HG02943 (cell line): ENCODE measurements at regions not wholly inside any gene's neighbourhood (a gene's known extent, or its start where the extent isn't known, plus 50 kb on each side); places are given as distances from the start of the nearest gene placed in this dataset.

ENCODE experiments used
- ATAC-seq: cut with Tn5 transposase; IDR thresholded peaks from one replicate; pipeline ENCODE4 v1.9.1; 2021; ENCODE audit warnings: mild to moderate bottlenecking, low read depth, moderate library complexity; ENCODE audit not compliant: unreplicated experiment

DNA sequence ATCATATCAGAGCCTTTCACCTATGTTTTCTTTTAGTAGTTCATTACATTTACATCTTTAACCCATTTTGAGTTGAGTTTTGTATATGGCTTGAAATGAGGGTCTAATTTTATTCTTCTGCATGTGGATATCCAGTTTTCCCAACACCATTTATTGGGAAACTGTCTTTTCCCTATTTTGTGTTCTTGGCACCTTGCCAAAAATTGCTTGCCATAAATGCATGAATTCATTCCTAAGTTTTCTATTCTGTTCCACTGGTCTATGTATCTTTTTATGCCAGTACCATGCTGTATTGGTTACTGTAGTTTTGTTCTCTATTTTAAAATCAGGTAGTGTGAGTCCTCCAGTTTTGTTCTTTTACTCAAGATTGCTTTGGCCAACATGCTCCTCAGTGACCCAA lies 144.0 kb upstream of the OBI1 start:
- ATAC-seq: no peak

DNA sequence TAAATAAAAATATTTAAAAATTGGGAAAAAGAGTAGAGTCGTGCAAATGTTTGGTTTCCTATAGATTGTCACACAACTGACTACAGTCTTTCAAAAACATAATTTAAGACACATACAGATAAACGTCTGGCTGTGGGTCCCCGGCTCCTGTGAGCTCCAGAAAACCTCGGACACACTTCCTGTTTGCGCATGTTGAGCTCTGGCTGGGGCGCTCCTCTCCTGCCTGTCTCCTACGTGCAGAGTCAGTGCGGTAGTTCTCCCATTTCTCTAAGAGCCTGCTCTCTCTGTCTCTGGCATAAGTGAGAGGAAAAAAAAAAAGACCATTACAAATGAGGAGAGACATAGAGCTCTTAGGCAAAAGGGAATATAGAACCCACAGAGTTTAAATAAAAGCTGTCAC lies 128.2 kb upstream of the OBI1 start:
- no peak for ATAC-seq

DNA sequence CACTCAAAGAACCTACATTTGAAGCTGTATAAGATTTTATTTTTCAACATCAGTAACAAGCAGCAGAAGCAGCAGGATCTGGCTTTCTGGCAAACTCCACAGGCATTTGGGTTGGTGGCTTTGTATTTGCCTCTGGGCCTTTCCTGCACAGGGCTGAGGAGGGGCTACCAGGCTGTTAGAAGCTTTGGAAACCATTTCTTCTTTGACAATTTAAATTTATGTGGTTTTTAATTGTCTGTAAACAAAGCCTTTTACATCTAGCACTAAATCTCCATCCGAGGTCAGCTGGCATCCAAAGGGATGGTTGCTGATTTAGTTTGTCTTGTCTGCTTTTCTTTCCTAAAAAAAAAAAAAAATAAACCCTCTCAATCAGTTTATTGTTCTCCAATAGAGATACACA lies 127.5 kb upstream of the OBI1 start:
- no peak for ATAC-seq

DNA sequence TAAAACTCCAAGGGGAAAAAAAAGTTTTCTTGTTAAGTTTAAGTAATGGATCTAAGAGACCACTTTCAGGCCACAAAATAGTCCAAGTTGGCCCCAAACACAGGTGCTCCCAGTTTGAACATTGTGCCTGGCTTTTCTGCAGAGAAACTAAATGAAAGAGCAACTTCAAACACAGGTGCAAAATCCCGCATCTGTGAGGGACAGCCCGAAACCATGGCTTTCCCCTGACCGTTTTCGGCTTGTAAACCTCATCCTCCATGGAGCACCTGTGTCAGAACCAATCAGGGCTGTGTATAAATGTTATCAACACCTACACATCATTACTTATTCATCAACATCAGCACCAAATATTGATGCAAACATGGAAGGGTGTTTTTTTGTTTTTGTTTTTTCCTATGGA lies 126.8 kb upstream of the OBI1 start:
- ATAC-seq: no peak

DNA sequence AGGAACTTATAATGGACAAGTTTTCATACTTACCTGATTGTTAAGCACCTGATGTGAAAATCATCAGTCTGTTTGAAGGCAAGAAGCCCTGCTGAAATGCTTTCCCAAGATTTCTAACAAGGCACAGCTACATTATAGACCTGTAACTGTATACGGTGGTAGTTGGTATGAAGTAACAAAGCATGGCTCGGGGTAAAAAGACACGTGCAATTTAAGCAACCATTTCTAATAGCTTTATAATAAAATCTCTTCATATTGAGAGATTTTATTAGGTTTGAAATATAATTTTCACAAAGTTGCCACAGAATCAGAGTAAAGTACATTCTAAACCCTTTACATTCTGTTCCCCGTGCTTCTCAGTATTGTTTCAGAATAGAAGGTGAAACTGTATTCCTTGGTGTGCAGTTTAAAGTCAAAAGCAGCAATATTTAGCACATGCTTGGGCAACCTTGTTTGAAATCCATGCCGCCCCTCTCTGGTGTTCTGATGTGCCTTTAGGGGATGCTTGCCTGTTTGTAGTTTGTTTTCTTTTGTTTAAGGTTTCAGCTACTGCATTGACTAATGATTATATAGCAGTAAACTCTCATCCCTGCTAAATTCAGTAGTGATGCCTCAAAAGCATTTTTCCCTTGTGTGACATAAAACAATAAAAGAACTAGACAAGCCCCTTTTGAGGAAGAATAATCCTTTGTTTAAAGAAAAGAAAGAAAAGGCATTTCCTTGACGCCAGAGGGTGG lies 125.2 kb upstream of the OBI1 start:
- no peak for ATAC-seq

DNA sequence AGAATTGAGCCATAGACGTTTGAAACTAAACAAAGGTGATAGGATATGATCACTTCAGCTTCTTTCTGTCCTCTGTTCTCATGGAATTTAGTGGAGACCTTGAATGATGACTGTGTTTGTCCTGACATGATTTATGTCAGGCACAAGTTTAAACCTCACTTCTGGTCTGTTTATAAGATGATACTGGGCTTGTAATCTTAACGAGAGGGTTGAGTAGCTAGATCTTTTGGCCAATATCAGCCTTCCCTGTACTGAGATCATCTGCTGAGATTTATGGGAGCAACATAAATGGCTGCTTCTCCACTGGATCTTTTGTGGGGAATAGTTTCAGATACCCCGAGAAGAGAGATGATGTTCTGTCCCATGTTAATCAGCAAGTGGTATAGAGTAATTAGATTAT lies 121.8 kb upstream of the OBI1 start:
- no peak for ATAC-seq

DNA sequence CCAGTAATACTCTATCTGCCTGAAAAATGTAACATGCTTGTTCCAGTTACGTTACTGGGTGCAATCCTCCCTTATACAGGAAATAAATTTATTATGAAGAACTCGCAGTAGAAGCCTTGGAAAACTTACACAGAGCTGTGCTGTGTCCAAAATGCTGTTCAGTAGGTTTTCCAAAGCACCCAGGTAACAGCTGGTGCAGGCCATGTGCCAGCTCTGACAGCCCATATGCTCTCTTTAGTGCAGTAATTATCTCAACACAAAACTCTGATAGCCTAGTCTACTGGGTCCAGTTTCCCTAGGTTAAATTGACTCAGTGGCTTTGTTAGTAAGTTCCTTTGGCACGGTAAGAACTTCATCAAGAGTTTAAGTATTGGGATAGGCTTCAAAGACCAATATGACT lies 120.7 kb upstream of the OBI1 start:
- no peak for ATAC-seq

DNA sequence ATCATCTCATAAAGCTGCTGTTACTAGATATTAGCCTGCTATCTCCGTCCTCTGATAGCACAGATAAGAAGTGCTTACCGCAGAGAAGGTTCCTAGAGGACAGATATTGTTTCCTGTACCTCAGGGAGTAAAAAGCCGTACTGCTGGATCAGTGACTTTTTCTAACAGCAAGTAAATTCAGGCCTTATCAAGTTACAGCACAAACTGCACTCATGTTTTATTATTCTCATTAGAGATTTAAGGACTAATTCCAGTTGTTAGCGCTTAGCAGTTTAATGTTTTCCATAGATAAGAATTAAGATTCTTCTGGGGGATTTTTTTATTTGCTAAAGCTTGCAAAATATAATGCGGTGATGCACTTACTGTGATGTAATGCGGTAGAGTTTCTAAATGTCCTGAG lies 119.0 kb upstream of the OBI1 start:
- no peak for ATAC-seq

DNA sequence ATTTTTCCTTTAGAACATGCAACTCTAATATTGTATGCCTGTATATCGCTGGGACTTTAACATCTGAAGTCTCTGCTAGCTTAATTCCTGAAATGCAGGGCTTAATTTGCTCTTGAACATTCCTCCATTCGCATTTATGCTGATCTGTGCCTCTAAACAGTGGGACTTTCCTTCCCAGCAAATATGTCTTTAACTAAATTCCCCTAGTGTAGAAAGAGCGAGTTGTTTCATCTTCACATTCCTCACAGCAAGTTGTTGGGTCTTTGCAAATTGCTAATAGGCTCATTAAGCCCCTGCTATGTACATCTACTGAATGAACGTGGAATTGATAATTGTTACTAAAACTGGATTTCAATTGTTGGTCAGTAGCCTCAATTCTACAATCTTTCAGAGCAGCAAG lies 118.4 kb upstream of the OBI1 start:
- ATAC-seq: no peak

DNA sequence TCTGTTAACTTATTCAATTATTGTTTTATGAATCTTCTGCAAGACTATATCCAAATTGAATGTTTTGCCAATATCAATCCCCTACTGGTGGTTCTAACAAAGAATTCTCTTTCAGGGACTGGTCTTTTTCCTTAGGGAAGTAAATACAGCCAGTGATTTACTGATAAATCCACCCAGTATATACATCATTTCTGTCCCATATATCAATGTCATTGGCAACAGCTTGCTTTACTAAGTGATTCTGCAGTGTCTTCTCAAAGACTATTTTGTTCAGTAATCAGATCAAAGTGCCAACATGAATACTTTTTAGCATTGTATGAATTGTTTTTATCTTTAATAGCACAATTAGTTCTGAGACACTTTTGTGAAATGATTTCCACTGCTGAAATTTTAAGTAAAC lies 114.0 kb upstream of the OBI1 start:
- ATAC-seq: no peak

DNA sequence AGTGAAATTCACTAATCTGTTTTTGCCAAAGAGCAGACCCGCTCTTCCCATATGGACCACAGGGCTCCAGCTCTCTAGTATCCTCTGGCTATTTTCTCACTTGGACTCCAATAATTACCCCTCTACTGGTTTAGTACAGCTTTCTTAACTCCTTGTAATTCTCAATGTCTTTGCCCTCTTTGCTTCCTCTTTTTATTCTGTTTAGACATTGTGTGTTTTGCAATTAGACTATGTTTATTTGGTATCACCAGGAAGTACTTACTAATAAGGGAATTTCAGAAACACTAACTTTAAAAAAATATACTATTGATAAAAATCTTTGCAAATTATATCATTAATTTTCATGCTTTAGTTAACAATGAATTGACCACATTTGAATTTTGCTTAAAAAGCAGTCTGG lies 111.6 kb upstream of the OBI1 start:
- ATAC-seq: no peak

DNA sequence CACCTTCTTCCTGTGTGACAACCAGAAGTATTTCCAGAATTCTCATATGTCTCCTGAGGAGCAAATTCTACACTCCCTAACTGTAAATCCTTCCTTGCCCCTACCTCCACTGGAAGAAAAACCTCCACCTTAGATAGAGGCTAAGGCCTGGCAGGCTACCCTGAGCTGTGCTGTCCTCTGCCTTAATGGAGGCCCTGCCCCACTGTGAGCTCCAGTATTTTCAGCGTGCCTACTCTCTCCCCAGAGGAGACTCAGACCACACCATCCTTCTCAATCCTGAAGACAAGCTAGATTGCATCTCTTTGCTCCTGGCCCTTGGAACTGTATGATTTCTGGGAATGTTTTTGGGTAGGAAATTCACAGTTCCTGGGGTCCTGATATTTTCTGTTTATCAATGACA lies 110.0 kb upstream of the OBI1 start:
- ATAC-seq: no peak

DNA sequence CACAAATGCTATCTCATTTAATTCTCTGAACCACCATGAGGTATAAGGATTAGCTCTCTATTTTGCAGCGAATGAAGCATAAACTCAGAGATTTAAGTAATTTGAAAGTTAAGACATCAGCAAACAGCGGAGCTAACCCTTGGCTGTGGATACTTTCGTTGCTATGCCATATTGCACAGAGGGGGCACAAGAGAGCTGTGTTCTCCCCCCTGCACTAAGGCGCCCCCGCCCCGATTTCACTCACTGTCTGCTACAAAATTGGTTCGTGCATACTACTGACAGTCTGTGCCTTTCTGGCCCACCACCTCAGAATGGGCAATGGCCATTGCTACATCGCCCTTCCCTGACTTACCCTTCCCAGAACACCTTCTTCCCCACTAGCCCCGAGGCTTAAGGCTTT lies 105.7 kb upstream of the OBI1 start:
- no peak for ATAC-seq

DNA sequence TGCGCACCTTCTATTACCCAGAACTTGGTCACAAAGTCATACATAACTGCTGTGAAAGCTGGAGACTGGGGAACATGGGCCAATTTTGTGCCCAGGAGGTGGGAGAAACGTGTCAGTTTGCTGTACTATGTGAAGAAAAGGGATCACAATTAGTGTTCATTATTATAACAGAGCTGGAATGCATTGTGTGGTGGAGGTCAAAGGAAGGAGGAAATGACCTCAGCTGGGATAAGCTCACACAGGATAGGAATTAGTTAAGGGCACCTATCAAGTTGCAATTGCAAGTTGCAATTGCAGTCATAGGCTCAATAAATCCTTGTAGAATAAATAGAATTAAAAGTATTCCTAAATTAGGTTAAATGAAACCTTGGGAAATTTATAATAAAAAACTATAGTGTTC lies 103.9 kb upstream of the OBI1 start:
- no peak for ATAC-seq

DNA sequence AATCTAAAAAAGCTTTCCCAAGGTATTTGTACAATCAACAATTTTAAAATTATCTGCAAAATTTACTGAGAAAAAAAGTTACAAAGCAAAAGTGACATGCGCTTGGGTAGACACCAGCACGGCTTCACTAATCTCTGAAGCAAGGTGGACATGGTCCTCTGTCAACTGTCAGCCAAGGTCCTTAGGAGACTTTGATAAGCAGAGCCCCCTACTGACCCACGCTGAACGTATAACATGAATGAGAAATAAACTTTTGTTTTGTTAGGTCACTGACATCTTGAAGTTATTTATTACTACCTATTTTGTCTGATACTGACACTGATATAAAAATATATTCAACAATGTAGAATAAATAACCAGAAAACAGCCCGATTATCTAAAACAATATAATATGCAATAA lies 100.7 kb upstream of the OBI1 start:
- ATAC-seq: no peak

DNA sequence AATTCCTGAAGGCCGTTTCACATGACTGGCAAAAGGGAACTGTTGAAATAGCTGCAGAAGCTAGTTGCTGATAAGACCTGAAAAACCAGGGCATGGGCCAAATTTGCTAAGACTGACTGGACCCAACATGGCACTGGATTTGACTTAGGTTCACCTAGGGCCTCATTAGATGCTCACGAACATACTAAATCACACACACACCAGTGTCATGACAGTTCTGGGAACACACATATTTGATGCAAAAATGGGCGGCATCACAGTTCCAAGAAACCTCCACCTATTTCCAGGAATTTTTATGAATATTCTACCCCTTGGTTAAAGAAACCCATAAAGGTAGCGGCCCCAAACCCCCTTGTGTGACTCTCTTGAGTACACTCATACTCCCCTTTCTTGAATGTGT lies 99.6 kb upstream of the OBI1 start:
- ATAC-seq: no peak

DNA sequence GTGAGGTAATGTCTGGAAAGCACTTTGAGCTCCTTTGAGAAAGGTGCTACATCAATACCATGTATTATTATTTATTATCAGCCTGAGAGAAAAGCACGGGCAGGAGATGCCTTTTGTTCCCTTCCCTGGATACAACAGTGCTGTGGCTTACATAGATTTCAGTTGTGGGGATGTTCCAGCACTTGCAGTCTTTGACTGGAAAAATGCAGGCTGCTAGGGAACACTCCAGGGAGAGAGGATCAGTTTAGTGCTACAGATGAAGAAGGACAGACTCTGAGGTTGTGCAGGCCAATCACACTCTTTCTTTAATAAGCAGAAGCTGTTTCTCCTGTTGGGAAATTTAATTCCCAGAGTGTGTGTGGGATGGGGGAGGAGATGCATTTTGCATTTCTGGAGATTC lies 94.5 kb upstream of the OBI1 start:
- no peak for ATAC-seq

DNA sequence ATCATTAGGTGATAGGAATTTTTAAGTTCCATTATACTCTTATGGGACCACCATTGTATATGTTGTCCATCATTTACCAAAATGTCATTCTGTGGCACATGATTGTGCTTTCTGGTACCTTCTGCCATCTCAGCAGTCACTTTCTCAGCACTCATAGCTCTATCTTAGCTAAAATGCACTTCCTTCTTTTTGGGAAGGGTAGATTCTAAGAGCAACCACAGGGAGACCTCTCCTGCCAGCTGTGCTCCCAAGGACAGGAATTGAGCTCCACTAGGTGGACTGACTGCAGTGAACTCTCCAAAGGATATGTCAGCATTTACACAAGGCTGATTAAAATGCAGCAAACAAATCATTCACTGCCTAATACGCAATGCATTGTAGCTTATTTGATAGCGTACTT lies 91.8 kb upstream of the OBI1 start:
- ATAC-seq: no peak

DNA sequence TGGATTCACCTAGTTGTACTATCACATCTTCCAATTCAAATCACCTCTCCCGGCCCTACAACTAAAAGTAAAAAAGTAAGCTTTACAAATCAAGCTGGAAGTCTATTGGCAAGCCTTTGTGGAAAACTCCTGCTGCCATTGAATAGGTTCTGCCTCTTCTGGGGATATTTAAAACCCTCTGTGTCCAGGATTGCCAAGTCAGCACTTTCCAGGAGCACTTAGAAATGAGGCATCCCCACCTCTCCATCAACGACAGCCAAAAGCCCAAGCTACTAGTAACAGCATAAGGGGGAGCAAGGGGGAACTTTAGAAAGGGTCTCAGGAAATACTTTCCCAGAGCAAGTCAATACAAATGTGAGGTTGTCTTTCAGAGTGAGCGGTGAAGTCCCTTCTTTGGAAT lies 85.0 kb upstream of the OBI1 start:
- no peak for ATAC-seq

DNA sequence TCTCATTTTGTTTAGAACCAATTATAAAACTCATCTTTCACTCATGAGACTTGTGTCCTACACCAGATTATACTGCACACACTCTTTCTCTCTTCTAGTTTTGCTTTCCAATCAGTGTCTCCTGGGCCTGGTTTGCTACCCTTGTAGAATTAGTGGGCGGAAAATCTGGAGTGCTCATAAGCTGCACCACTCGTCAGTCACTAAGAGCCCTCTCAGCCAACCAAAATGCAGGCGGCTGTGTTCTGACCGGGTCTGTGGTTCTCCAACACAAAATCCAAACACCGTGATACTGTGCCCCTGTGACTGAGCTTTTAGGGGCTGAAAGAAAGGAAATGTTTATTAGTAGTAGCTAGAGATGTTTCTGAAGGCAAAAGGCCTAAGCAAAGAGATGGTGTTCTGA lies 83.7 kb upstream of the OBI1 start:
- no peak for ATAC-seq

DNA sequence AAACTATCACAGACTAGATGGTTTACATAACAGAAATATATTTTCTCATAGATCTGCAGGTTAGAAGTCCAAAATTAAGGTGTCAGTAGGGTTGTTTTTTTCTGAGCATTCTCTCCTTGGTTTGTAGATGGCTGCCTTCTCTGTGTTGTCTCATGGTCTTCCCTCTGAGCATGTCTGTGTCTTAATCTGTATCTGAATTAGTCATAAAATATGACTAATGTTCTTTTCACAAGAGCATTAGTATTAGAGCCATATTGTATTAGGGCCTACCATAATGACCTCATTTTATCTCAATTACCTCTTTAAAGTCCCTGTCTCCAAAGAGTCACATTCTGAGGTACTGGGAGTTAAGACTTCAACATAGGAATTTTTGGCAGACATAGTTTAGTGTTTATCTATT lies 77.2 kb upstream of the OBI1 start:
- no peak for ATAC-seq

DNA sequence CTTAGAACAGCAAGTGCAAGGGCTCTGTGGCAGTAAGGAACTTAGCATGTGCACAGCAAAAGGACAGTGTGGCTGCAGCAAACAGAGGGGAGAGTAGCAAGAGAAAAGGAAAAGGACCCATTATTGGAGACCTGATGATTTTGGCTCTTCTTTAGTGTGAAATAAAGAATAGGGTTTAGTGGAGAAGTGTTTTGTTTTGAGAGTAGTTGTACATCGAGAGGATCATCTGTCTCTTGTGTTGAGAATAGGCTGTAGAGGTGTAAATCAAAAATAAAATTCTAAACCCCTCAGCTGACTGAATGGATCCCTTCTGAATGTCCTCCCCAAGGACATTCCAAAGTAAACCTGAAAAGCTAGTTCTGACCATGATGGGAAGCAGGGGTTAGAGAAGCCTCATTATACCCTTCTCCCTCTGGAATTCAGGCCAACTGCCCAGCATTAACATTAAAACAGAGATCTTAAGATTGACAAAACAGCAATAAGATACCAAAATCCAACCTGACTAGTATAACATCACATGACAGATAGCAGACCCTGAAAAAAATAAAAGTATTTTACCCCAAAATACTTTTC lies 73.6 kb upstream of the OBI1 start:
- ATAC-seq: no peak

DNA sequence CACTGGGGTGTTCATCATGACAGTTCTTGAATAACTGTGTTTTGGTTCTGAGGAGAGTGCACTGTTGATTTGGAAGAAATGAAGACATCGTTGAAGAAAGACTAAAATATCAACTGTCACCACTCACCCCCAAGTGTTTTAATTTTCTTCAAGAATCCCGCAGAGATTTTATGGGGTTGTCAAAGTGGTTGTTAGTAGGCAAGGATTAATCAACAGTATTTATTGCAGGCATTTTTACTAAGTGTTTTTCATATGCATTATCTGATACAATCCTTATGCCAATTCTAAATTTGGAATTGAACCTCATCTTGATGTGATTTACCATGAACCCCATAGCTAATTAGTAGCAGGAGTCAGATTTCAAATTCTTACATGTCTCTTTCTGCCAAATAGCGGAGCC lies 63.7 kb upstream of the OBI1 start:
- ATAC-seq: no peak
